WERI-Rb-1 (cell line): ENCODE measurements at regions not wholly inside any gene's neighbourhood (a gene's known extent, or its start where the extent isn't known, plus 50 kb on each side); places are given as distances from the start of the nearest gene placed in this dataset.

ENCODE experiments used
- DNase-seq: peaks from one replicate; pipeline ENCODE4 v3.0.0-alpha.2; 2020
- H3K27ac ChIP-seq: fragments of 250-450 bp; sonication (Bioruptor Pico); 2 replicates; pipeline ENCODE4 v1.5.1; 2020; ENCODE audit warnings: mild to moderate bottlenecking, moderate library complexity
- H3K27me3 ChIP-seq: fragments of 250-450 bp; sonication (Bioruptor Pico); 2 replicates; pipeline ENCODE4 v1.5.1; 2021; ENCODE audit warnings: mild to moderate bottlenecking, low read depth, moderate library complexity; ENCODE audit not compliant: insufficient read depth, severe bottlenecking
- H3K36me3 ChIP-seq: fragments of 250-450 bp; sonication (Bioruptor Pico); 2 replicates; pipeline ENCODE4 v1.5.1; 2020; ENCODE audit warnings: mild to moderate bottlenecking, moderate library complexity
- H3K4me3 ChIP-seq: 2 replicates; pipeline ENCODE4 v1.5.1; 2011; ENCODE audit warnings: low read depth, mild to moderate bottlenecking, control low read depth, low read length
- H3K9me3 ChIP-seq: fragments of 250-450 bp; sonication (Bioruptor Pico); 2 replicates; pipeline ENCODE4 v1.5.1; 2021; ENCODE audit warnings: mild to moderate bottlenecking, moderate library complexity; ENCODE audit not compliant: severe bottlenecking
- TF ChIP-seq, protein P1 (sequence below): IDR thresholded peaks from 2 replicates; pipeline ENCODE4 v1.5.1; 2011; ENCODE audit warnings: low read depth, mild to moderate bottlenecking, control low read depth, inconsistent platforms, low read length

DNA sequence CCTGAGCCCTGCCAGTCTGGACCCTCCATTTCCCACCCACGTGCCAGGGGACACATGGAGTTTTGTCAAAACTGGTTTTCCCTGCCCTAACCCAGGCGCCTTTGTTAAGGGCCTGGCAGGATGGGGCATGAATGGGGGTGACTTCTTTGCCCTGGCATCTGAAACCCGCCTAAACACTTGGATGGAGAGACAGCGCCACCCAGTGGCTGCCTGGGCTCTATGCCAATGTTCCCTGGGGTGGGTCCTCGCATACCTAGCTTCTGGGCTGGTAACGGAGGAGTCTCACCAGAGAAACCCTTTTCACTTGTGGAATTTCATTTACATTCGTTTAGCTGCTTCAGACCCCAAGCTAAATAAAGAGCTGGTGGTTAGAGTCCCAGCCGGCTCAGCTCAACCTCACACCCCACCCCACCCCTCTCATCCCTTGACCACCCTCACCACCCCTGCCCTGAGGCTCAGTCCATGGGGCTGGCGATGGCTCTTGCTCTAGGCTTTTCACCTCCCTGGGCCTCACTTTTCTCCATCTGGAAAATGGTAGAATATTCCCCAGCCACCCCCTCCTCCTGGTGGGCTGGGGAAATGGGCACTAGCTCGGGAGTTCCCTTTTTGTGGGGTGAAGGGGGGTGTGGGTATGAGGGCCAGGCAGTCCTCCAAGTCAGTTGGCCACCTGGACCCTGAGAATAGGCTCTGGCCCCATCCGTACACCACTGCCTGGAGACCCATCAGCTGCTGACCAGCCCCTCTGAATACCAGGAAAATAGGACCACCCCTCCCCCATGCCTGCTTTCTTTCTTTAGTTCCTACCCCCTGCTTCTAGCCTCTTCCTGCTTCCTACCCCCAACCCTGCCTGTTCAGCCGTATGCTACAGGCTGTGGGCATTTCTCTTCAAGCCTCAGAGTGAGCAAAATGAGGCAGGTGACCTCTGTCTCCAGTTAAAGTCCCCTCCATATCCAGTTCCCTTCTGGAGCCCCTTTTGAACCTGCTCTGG is 57.1 kb upstream of the PJA1 start:
- Histone ChIP-seq H3K4me3 (no peak overlapping the region), H3K36me3 (no peaks in the 10 kb centered on the region), H3K27ac (no peak overlapping the region), H3K27me3 (peaks cover 10% of the 10 kb centered on the region), H3K9me3 (no peaks in the 10 kb centered on the region)
- peak; percentile 71 for DNase-seq
- TF ChIP-seq, protein P1, sequence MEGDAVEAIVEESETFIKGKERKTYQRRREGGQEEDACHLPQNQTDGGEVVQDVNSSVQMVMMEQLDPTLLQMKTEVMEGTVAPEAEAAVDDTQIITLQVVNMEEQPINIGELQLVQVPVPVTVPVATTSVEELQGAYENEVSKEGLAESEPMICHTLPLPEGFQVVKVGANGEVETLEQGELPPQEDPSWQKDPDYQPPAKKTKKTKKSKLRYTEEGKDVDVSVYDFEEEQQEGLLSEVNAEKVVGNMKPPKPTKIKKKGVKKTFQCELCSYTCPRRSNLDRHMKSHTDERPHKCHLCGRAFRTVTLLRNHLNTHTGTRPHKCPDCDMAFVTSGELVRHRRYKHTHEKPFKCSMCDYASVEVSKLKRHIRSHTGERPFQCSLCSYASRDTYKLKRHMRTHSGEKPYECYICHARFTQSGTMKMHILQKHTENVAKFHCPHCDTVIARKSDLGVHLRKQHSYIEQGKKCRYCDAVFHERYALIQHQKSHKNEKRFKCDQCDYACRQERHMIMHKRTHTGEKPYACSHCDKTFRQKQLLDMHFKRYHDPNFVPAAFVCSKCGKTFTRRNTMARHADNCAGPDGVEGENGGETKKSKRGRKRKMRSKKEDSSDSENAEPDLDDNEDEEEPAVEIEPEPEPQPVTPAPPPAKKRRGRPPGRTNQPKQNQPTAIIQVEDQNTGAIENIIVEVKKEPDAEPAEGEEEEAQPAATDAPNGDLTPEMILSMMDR, result peak; percentile 85

DNA sequence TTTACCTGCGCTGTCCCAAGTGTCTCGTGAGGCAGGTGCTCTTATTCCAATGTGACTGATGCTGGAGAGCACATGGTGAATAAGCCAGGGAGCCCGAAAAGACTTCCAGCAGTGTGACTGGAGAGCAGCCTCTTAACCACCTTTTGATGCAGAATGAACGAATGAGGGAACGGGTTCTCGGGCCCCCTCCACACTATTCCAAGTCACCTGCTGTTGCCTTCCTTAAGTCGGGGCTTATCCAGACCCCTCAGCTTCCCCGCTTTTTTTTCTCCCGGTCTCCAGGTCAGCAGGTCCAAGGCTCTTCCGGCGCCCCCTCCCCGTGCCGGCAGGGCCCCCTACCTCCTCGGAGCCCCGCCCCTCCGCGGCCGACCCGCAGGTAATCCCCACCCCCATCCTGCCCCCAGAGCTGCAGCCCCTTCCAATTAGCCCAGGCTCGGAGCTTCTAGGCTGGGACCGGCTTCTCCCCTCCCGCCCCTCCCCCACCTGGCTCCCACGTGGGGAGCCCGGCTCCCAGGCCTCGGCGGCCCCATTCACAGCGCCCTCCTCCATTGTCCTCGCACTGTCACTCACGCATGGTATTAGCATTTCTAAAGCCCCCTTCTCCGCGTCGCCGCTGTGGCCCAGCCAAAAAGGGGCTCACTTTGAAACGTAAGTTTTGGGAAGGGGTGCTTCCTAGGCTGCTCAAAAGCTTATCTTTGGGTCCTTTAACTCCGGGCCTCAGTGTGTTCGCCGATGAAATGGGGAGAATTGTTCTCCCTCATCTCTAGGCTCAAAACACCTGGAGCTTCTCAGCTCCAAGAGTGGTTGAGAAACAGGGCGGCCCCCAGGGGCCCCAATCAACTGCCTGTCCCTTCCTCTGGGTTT is 56.2 kb upstream of the PJA1 start:
- no peaks in the 10 kb centered on the region for H3K36me3 ChIP-seq
- H3K9me3 ChIP-seq, result no peaks in the 10 kb centered on the region
- H3K4me3 ChIP-seq, result no peak overlapping the region
- peaks cover 10% of the 10 kb centered on the region for H3K27me3 ChIP-seq
- no peak for DNase-seq
- TF ChIP-seq, protein P1, result no peak
- no peak overlapping the region for H3K27ac ChIP-seq

DNA sequence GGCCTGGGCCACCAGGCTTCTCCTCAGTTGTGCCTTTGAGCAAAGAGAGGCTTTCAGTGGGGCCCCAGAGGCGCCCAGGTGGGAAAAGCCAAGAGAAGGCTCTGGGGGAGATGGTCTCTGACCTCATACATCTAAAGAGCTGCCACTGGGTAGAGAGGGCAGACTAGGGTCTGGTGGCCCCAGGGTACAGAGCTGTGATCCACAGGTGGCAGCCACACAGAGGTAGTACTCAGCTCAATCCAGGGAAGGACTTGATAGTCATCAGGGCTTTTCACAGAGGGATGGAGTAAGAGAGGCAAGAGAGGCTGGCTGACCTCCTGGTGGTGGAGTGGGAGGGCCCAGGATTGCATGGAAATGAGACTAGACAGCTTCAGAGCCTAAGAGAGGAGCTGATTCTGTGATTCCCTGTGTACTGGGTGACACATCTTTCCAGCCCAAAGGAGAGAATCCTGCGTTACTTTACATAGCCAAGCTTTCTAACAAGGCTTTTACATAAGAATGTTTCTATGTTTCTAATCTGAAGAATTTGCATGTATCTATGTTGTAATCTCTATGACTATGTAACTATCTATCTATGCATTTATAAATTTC is 53.2 kb upstream of the PJA1 start:
- H3K4me3 ChIP-seq, result no peak overlapping the region
- H3K9me3 ChIP-seq, result no peaks in the 10 kb centered on the region
- TF ChIP-seq, protein P1, result no peak
- H3K27me3 ChIP-seq, result peaks cover 10% of the 10 kb centered on the region
- no peaks in the 10 kb centered on the region for H3K36me3 ChIP-seq
- H3K27ac ChIP-seq, result no peak overlapping the region
- no peak for DNase-seq

DNA sequence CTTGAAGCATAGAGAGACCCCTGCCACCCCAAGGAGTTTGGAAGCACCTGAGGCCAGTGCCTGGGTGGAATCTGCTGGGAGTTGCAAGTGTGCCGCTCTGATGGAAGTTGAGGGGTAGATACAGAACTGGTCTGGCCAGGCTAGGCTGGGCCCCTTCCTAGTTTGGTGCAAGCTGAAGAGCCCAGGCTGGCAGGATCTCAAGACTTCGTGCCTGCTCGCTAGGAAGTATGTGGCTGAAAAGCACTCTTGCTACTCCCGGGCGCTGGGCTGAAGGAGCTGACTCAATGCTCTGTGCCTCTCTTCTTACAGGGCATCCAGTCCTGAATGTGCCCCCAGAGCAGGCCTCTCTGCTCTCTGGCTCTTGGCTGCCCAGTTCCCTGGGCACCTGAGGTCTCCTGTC is 51.7 kb upstream of the PJA1 start:
- DNase-seq, result no peak
- TF ChIP-seq, protein P1, result no peak
- no peaks in the 10 kb centered on the region for H3K9me3 ChIP-seq
- no peaks in the 10 kb centered on the region for H3K36me3 ChIP-seq
- no peak overlapping the region for H3K27ac ChIP-seq
- H3K4me3 ChIP-seq, result no peak overlapping the region
- H3K27me3 ChIP-seq, result peaks cover 10% of the 10 kb centered on the region

- TF ChIP-seq, protein P1, result no peak
- no peaks in the 10 kb centered on the region for H3K36me3 ChIP-seq
- H3K27ac ChIP-seq, result no peak overlapping the region
- DNase-seq, result no peak
- H3K9me3 ChIP-seq, result no peaks in the 10 kb centered on the region
- peaks cover 7% of the 10 kb centered on the region for H3K27me3 ChIP-seq
- H3K4me3 ChIP-seq, result no peak overlapping the region
Observed at GRCh38 chrX:69216446-69216845, 51.2 kb upstream of the PJA1 start.
